Loucy (cell line): ENCODE measurements at regions not wholly inside any gene's neighbourhood (a gene's known extent, or its start where the extent isn't known, plus 50 kb on each side); places are given as distances from the start of the nearest gene placed in this dataset.

Experiments used
- CTCF ChIP-seq: fragments of 200-600 bp; sonication (generic); conservative IDR thresholded peaks from 2 replicates; pipeline ENCODE4 v1.5.1; 2014; ENCODE audit warnings: mild to moderate bottlenecking, antibody characterized with exemption, low read length
- EZH2phosphoT487 ChIP-seq: fragments of 200-600 bp; IDR thresholded peaks from 2 replicates; pipeline ENCODE4 v1.6.1; 2018; ENCODE audit warnings: antibody characterized with exemption, mild to moderate bottlenecking, moderate library complexity, borderline replicate concordance

- no peak for TF ChIP-seq CTCF
- no peak for TF ChIP-seq EZH2phosphoT487
These were observed 949.7 kb upstream of the NUDT12 start for GRCh38 chr5:104512063-104512825.
